A549 (cell line): ENCODE measurements at regions not wholly inside any gene's neighbourhood (a gene's known extent, or its start where the extent isn't known, plus 50 kb on each side); places are given as distances from the start of the nearest gene placed in this dataset.

Source experiments
- ATAC-seq, 2 experiments: fragments of 200-7000 bp in 1 of 2; fragments of >200 bp in 1 of 2; cut with Nextera tagmentation in 1 of 2; cut with Tn5 transposase in 1 of 2; 3 replicates each; pipeline versions ENCODE4 v1.8.0 to v1.9.1; 2018 to 2020; ENCODE audit warnings: mild to moderate bottlenecking in 1 of 2, moderate library complexity in 1 of 2
- CTCF ChIA-PET: fragments of 300-600 bp; sonication (Branson Sonifier 250); formaldehyde crosslinking; extraction: SDS; loops from one replicate; lab custom pipeline; 2021; ENCODE audit warnings: antibody characterized with exemption, inconsistent platforms; lab: Yijun Ruan, JAX
- POLR2A ChIA-PET: fragments of 350-600 bp; formaldehyde crosslinking; extraction: SDS; loops from one replicate; lab custom pipeline; 2021; ENCODE audit warnings: antibody characterized with exemption, inconsistent platforms; lab: Yijun Ruan, JAX
- DNase-seq, 2 experiments: peaks; one replicate each; pipeline versions ENCODE4 v3.0.0 to v3.0.0-alpha.2; 2011 to 2016; ENCODE audit warnings: low read depth in 1 of 2, low spot score in 1 of 2
- FAIRE-seq: peaks from 2 replicates; lab custom pipeline; 2011; peaks lifted over from hg19 to GRCh38; lab: Jason Lieb, UNC
- H3K27ac ChIP-seq, 2 experiments: fragments of >200 bp; sonication (Bioruptor Twin); formaldehyde crosslinking; 3 replicates each; pipeline ENCODE4 v1.5.1; 2016 to 2017
- H3K4me1 ChIP-seq: fragments of >200 bp; sonication (Bioruptor Twin); formaldehyde crosslinking; 3 replicates; pipeline ENCODE4 v1.6.1; 2016
- H3K4me2 ChIP-seq: fragments of >200 bp; sonication (Bioruptor Twin); formaldehyde crosslinking; 3 replicates; pipeline ENCODE4 v1.6.1; 2016
- H3K4me3 ChIP-seq: fragments of >200 bp; sonication (Bioruptor Twin); formaldehyde crosslinking; 3 replicates; pipeline ENCODE4 v1.5.1; 2016
- H3K9me3 ChIP-seq: fragments of >200 bp; sonication (Bioruptor Twin); formaldehyde crosslinking; 3 replicates; pipeline ENCODE4 v1.6.1; 2016
- ATOH8 ChIP-seq: fragments of 250-450 bp; sonication (Bioruptor Pico); IDR thresholded peaks from 2 replicates; pipeline ENCODE4 v1.5.0; 2020; ENCODE audit warnings: low read depth, mild to moderate bottlenecking, moderate library complexity
- BCL3 ChIP-seq: fragments of >200 bp; sonication (Bioruptor Twin); formaldehyde crosslinking; IDR thresholded peaks from 3 replicates; pipeline ENCODE4 v1.6.1; 2016
- CBX2 ChIP-seq: fragments of 200-600 bp; sonication (generic); IDR thresholded peaks from 2 replicates; pipeline ENCODE4 v1.6.1; 2016; ENCODE audit warnings: low read depth, mild to moderate bottlenecking, borderline replicate concordance
- CBX8 ChIP-seq: fragments of 200-600 bp; sonication (generic); IDR thresholded peaks from 2 replicates; pipeline ENCODE4 v1.6.1; 2016
- EHMT2 ChIP-seq: fragments of 200-600 bp; sonication (generic); IDR thresholded peaks from 2 replicates; pipeline ENCODE4 v1.6.1; 2016; ENCODE audit warnings: antibody characterized with exemption, low read depth, mild to moderate bottlenecking, moderate library complexity
- ELK1 ChIP-seq: fragments of 150-350 bp; IDR thresholded peaks from 2 replicates; pipeline ENCODE4 v1.6.1; 2014; ENCODE audit warnings: low read depth, mild to moderate bottlenecking, low read length
- EP300 ChIP-seq, 2 experiments: fragments of >200 bp; sonication (Bioruptor Twin); formaldehyde crosslinking; IDR thresholded peaks; 2 replicates in 1 of 2; 3 replicates in 1 of 2; pipeline ENCODE4 v1.6.1; 2016 to 2017
- FOSB ChIP-seq: fragments of 250-450 bp; sonication (Bioruptor Pico); IDR thresholded peaks from 2 replicates; pipeline ENCODE4 v1.5.0; 2020; ENCODE audit warnings: mild to moderate bottlenecking, moderate library complexity
- FOSL2 ChIP-seq, 2 experiments: fragments of 450-650 bp in 1 of 2; fragments of >200 bp in 1 of 2; sonication (Bioruptor Twin) in 1 of 2; formaldehyde crosslinking; IDR thresholded peaks; 2 replicates each; pipeline versions ENCODE4 v1.5.0 to v1.6.1; 2016 to 2020; ENCODE audit warnings: mild to moderate bottlenecking in 1 of 2, moderate library complexity in 1 of 2
- FOXS1 ChIP-seq: fragments of 250-450 bp; sonication (Bioruptor Pico); IDR thresholded peaks from 2 replicates; pipeline ENCODE4 v1.5.0; 2020; ENCODE audit warnings: mild to moderate bottlenecking, moderate library complexity
- GATA3 ChIP-seq: IDR thresholded peaks from 2 replicates; pipeline ENCODE4 v1.6.1; 2012; ENCODE audit warnings: borderline replicate concordance
- HDAC2 ChIP-seq: fragments of 200-600 bp; sonication (generic); IDR thresholded peaks from 2 replicates; pipeline ENCODE4 v1.6.1; 2016
- HES2 ChIP-seq: fragments of >200 bp; sonication (Bioruptor Twin); formaldehyde crosslinking; IDR thresholded peaks from 2 replicates; pipeline ENCODE4 v1.6.1; 2016
- HEYL ChIP-seq: fragments of 250-450 bp; sonication (Bioruptor Pico); IDR thresholded peaks from 2 replicates; pipeline ENCODE4 v1.8.0; 2021; ENCODE audit warnings: mild to moderate bottlenecking, moderate library complexity
- HMGXB4 ChIP-seq: fragments of 250-450 bp; sonication (Bioruptor Pico); IDR thresholded peaks from 2 replicates; pipeline ENCODE4 v1.5.0; 2021; ENCODE audit warnings: mild to moderate bottlenecking, moderate library complexity, borderline replicate concordance
- HOXA7 ChIP-seq: fragments of 250-450 bp; sonication (Bioruptor Pico); IDR thresholded peaks from 2 replicates; pipeline ENCODE4 v1.5.0; 2020; ENCODE audit warnings: mild to moderate bottlenecking, moderate library complexity
- JUNB ChIP-seq: fragments of >200 bp; sonication (Bioruptor Twin); formaldehyde crosslinking; IDR thresholded peaks from 2 replicates; pipeline ENCODE4 v1.6.1; 2016
- MYC ChIP-seq: IDR thresholded peaks from 2 replicates; pipeline ENCODE4 v1.6.1; 2012; ENCODE audit warnings: mild to moderate bottlenecking, inconsistent platforms, low read length, improper control_type of control experiment, borderline replicate concordance
- PHF8 ChIP-seq: fragments of 200-600 bp; sonication (generic); IDR thresholded peaks from 2 replicates; pipeline ENCODE4 v1.6.1; 2016; ENCODE audit warnings: low read depth, mild to moderate bottlenecking, antibody characterized with exemption, moderate library complexity, borderline replicate concordance
- REST ChIP-seq: fragments of 200-600 bp; sonication (generic); IDR thresholded peaks from 2 replicates; pipeline ENCODE4 v1.6.1; 2016; ENCODE audit warnings: antibody characterized with exemption, mild to moderate bottlenecking, moderate library complexity
- SMC3 ChIP-seq: fragments of >200 bp; sonication (Bioruptor Twin); formaldehyde crosslinking; IDR thresholded peaks from 3 replicates; pipeline ENCODE4 v1.6.1; 2018; ENCODE audit warnings: inconsistent platforms
- USF2 ChIP-seq: fragments of 450-650 bp; IDR thresholded peaks from 2 replicates; pipeline ENCODE4 v1.6.1; 2014; ENCODE audit warnings: antibody characterized with exemption
- ZC3H11A ChIP-seq: fragments of 450-650 bp; IDR thresholded peaks from 2 replicates; pipeline ENCODE4 v1.6.1; 2014; ENCODE audit warnings: antibody characterized with exemption, mild to moderate bottlenecking
- ZFP36 ChIP-seq: fragments of 450-650 bp; IDR thresholded peaks from 2 replicates; pipeline ENCODE4 v1.6.1; 2014; ENCODE audit warnings: borderline replicate concordance; ENCODE audit not compliant: partially characterized antibody
- ZNF302 ChIP-seq: fragments of 250-450 bp; sonication (Bioruptor Pico); IDR thresholded peaks from 2 replicates; pipeline ENCODE4 v1.9.0; 2021; ENCODE audit warnings: inconsistent platforms, mild to moderate bottlenecking, moderate library complexity
- ZSCAN20 ChIP-seq: fragments of 250-450 bp; sonication (Bioruptor Pico); IDR thresholded peaks from 2 replicates; pipeline ENCODE4 v1.8.0; 2022; ENCODE audit warnings: mild to moderate bottlenecking, moderate library complexity
- WGBS: methylation state at CpG from one replicate; pipeline ENCODE4 v1.1.6; 2017; ENCODE audit errors: missing lambda C conversion rate; 5-methylcytosine and 5-hydroxymethylcytosine counted together

- H3K27ac ChIP-seq = no peak overlapping the region
- FAIRE-seq (no peak), DNase-seq (no peak), ATAC-seq (no peak)
- TF ChIP-seq HEYL (CRISPR knock-in tag) (no peak), ZSCAN20 (CRISPR knock-in tag) (no peak), JUNB (no peak), CBX8 (no peak), MYC (no peak), FOXS1 (CRISPR knock-in tag) (no peak), FOSL2 (IDR thresholded peaks at IDR 0.05) (no peak), FOSL2 (CRISPR knock-in tag; IDR thresholded peaks at IDR 0.05) (no peak), ZFP36 (no peak), HMGXB4 (CRISPR knock-in tag) (no peak), CBX2 (no peak), PHF8 (no peak), HOXA7 (no peak), HDAC2 (no peak), EP300 (IDR thresholded peaks at IDR 0.05) (no peak), FOSB (CRISPR knock-in tag) (no peak)
- peaks cover 18% of the 10 kb centered on the region for H3K4me1 ChIP-seq
- CTCF ChIA-PET = no interaction called here
- WGBS = 67% methylated on average over 2 of the region's 2 CpGs
- H3K9me3 ChIP-seq = no peaks in the 10 kb centered on the region
- H3K4me2 ChIP-seq = no peak overlapping the region
- no peak overlapping the region for H3K4me3 ChIP-seq
- POLR2A ChIA-PET = interaction anchor here (1.1 kb wide), 1 partner anchor 79 kb away, joined by 3 read pairs; no protein-coding TSS in a partner anchor
Observed at GRCh38 chr2:180735799-180736198, 244.6 kb upstream of the UBE2E3 start.

GRCh38 chr2:180734382-180734781, 246.0 kb upstream of the UBE2E3 start:
- ChIA-PET POLR2A (no interaction called here), CTCF (no interaction called here)
- DNase-seq (no peak), ATAC-seq (no peak), FAIRE-seq (no peak)
- peaks cover 32% of the 10 kb centered on the region for H3K4me1 ChIP-seq
- H3K9me3 ChIP-seq = no peaks in the 10 kb centered on the region
- TF ChIP-seq MYC (no peak), ZNF302 (no peak), HES2 (no peak), FOSB (CRISPR knock-in tag) (no peak), GATA3 (no peak), ZC3H11A (no peak), ATOH8 (CRISPR knock-in tag) (no peak), USF2 (no peak), HDAC2 (no peak), EHMT2 (no peak), BCL3 (no peak), SMC3 (no peak), ELK1 (no peak), REST (no peak)
- H3K4me2 ChIP-seq = no peak overlapping the region
- H3K4me3 ChIP-seq = no peak overlapping the region
- H3K27ac ChIP-seq = no peak overlapping the region
